SW480 (cell line): ENCODE measurements at regions not wholly inside any gene's neighbourhood (a gene's known extent, or its start where the extent isn't known, plus 50 kb on each side); places are given as distances from the start of the nearest gene placed in this dataset.
"Not testable (repeated sequence)": the region's sequence is repeated elsewhere in the genome, so short reads cannot be mapped to it uniquely, and the experiment has no call there.

ENCODE experiments used
- DNase-seq: peaks from one replicate; pipeline ENCODE4 v3.0.0-alpha.2; 2016; ENCODE audit warnings: low spot score

DNA sequence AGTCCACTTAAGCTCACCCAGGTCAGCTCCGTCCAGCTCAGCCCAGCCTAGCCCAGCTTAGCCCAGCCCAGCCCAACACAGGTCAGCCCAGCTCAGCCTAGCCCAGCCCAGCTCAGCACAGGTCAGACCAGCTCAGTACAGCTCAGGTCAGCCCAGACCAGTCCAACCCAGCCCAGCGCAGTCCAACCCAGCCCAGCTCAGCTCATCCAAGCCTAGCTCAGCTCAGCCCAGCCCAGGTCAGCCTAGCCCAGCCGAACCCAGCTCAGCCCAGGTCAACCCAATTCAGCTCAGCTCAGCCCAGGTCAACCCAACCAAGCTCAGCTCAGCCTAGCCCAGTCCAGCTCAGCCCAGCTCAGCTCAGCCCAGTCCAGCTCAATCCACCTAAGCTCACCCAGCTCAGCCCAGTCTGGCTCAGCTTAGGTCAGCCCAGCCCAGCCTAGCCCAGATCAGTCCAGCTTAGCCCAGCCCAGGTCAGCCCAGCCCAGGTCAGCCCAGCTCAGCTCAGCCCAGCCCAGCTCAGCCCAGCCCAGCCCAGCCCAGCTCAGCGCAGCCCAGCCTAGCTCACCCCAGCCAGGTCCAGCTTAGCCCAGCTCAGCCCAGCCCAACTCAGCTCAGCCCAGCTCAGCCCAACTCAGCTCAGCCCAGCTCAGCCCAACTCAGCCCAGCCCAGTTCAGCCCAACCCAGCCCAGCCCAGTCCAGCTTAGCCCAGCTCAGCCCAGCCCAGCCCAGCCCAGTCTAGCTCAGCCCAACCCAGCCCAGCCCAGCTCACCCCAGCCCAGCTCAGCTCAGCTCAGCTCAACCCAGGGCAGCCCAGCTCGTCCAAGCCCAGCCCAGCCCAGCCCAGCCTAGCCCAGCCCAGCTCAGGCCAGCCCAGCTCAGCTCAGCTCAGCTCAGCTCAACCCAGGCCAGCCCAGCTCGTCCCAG is 184.0 kb downstream of the TMEM121 start:
- DNase-seq, result no peak

- no peak for DNase-seq
These were observed 184.7 kb downstream of the TMEM121 start for GRCh38 chr14:105711044-105711620.

GRCh38 chr14:105711841-105712460 is 185.6 kb downstream of the TMEM121 start:
- no peak for DNase-seq

- not testable (repeated sequence) for DNase-seq
These were observed 186.3 kb downstream of the TMEM121 start for GRCh38 chr14:105712670-105713069.

- DNase-seq, result not testable (repeated sequence)
These were observed 186.8 kb downstream of the TMEM121 start for GRCh38 chr14:105713160-105713559.

DNA sequence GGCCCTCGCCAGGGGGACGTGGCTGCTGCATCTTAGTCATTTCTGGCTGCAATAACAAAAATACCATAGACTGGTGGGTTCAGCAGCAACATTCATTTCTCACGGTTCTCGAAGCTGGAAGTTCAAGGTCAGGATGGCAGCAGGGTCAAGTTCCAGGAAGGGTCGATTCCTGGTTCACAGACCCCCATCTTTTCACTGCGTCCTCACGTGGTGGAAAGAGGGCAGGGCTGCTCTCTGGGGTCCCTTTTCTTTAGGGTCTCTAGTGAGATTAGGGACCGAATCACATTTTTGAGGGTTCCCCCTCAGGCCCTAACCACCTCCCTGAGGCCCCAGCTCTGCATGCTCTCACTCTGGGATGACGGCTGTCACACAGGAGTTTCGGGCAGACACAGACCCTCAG is 187.5 kb downstream of the TMEM121 start:
- DNase-seq, result not testable (repeated sequence)

GRCh38 chr14:105718787-105719186 is 192.4 kb downstream of the TMEM121 start:
- DNase-seq, result not testable (repeated sequence)

GRCh38 chr14:105720106-105720505 is 193.7 kb downstream of the TMEM121 start:
- not testable (repeated sequence) for DNase-seq

- DNase-seq, result not testable (repeated sequence)
These were observed 194.6 kb downstream of the TMEM121 start for GRCh38 chr14:105720852-105721601.

GRCh38 chr14:105721602-105721970 is 195.2 kb downstream of the TMEM121 start:
- not testable (repeated sequence) for DNase-seq

- not testable (repeated sequence) for DNase-seq
These were observed 195.8 kb downstream of the TMEM121 start for GRCh38 chr14:105721996-105722709.

DNA sequence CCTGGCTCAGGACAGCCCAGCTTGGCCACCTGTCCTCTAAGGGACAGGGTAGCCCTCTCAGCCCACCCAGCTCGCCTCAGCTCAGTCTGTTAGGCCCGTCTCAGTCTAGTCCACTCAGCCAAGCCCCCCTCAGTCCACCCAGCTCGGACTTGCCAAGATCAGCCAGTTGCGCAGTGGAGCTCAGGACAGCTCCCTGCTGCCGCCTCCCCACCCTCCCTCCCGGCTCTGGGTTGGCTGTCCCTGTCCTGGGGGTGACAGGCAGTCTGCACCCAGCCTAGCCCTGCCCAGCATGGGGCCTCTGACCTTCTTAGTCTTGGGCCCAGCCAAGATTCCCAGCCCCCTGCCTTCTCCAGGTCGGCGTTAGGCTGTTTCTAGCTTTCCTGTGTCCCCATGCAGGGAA is 196.9 kb downstream of the TMEM121 start:
- not testable (repeated sequence) for DNase-seq

- not testable (repeated sequence) for DNase-seq
These were observed 197.4 kb downstream of the TMEM121 start for GRCh38 chr14:105723776-105724175.

DNA sequence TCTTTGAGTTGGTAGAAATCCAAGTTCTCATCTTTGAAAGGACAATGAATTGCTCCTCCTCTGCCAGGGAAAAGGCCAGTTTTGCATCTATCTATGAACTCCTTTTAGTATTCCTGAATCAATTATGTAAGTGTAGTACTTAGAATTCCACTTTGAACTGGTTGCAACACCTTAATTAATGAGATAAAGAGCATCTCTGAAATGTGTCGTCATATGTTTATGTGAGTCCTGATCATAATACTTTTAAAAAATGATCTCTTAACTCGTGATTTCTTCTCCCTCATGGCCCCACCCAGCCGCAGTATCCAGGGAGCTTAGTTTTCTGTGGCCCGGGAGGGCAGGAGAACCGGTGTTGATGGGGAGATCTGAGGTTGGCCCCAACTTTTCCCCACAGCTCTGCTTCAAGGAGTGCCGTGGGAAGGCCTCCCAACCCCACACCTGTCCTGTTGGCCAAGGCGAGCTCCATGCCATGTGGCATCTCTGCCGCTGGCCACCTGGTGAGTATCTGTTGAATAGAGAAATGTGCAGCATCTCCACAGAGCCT is 203.5 kb downstream of the TMEM121 start:
- not testable (repeated sequence) for DNase-seq

- not testable (repeated sequence) for DNase-seq
These were observed 204.3 kb downstream of the TMEM121 start for GRCh38 chr14:105730731-105731130.

DNA sequence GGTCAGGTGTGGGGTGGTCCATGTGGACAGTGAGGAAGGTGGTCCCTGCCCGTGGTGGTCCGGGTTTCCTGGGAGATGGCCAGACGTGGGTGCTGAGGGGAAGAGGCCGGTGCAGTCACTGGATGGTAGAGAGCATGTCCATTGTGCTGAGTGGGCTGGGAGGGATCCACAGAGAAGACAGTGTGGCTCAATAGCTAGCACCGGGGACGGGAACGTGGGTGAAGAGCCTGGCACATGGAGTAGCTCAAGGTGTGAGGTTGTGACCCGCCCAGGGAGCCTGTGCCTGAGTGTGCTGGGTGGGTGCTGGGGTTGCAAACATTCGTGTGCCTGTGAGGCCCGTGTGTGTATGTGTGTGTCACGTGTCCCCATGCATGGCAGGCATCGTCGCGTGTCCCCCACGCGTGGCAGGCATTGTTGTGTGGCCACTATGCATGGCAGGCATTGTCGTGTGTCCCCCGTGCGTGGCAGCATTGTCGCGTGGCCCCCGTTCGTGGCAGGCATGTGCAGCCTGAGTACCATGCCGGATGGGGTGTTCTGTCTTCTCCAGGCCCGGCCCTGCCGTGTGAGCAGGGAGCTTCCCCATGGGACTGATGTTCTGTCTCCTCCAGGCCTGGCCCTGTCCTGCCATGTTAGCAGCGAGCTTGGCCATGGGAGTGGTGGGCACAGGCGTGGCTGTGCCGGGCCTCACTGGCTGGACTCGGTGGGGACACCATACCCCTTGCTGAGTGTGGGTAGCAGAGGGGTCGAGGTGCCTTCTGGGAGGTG is 205.0 kb downstream of the TMEM121 start:
- DNase-seq, result not testable (repeated sequence)

- DNase-seq, result no peak
These were observed 207.0 kb downstream of the TMEM121 start for GRCh38 chr14:105733081-105734065.

- not testable (repeated sequence) for DNase-seq
These were observed 207.9 kb downstream of the TMEM121 start for GRCh38 chr14:105734241-105734640.

- not testable (repeated sequence) for DNase-seq
These were observed 209.9 kb downstream of the TMEM121 start for GRCh38 chr14:105736331-105736730.
